SK-N-MC (cell line): ENCODE measurements at regions not wholly inside any gene's neighbourhood (a gene's known extent, or its start where the extent isn't known, plus 50 kb on each side); places are given as distances from the start of the nearest gene placed in this dataset.
"Not testable (repeated sequence)": the region's sequence is repeated elsewhere in the genome, so short reads cannot be mapped to it uniquely, and the experiment has no call there.

Experiments
- EZH2 ChIP-seq: fragments of 200-600 bp; sonication (generic); IDR thresholded peaks from one replicate; pipeline ENCODE4 v1.6.1; 2017; ENCODE audit warnings: antibody characterized with exemption
- POLR2AphosphoS5 ChIP-seq: IDR thresholded peaks from 2 replicates; pipeline ENCODE4 v1.6.1; 2012; ENCODE audit warnings: mild to moderate bottlenecking, low read depth, low read length, borderline replicate concordance

DNA sequence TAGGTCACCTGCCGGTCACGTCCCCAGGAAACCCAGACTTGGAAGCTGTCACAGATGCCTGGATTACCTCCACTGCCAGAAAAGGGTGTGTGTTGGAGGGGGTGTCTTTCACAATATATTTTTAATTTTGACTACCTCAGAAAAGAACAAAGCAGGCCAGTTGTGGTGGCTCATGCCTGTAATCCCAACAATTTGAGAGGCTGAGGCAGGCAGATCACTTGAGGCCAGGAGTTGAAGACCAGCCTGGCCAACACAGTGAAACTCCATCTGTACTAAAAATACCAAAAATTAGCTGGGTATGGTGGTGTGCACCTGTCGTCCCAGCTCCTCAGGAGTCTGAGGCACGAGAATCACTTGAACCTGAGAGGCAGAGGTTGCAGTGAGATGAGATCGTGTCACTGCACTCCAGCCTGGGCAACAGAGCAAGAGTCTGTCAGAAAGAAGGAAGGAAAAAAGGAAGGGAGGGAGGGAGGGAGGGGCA, 81.6 kb upstream of the FGF3 start:
- not testable (repeated sequence) for TF ChIP-seq EZH2, POLR2AphosphoS5
